ENCODE measurements at regions not wholly inside any gene's neighbourhood (a gene's known extent, or its start where the extent isn't known, plus 50 kb on each side); places are given as distances from the start of the nearest gene placed in this dataset.

DNA sequence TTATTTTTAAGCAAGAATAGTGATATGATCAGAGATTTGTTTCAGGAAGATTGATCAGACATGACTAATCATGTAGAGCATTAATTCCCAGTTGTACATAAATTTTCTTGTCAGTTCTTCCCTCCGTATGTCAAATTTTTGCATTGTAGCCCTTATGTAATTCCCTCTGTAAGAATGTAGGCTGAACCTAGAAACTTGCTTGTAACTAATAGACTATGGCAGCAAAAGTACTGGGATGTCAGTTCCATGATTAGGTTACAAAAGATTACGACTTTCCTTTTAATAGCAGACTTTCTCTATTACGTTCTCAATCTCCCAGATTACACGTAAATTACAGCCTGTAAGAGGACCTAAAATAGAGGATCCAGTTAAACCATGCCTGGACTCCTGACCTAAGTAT, 79.4 kb upstream of the EPHA7 start:
- TF ChIP-seq, protein P1, sequence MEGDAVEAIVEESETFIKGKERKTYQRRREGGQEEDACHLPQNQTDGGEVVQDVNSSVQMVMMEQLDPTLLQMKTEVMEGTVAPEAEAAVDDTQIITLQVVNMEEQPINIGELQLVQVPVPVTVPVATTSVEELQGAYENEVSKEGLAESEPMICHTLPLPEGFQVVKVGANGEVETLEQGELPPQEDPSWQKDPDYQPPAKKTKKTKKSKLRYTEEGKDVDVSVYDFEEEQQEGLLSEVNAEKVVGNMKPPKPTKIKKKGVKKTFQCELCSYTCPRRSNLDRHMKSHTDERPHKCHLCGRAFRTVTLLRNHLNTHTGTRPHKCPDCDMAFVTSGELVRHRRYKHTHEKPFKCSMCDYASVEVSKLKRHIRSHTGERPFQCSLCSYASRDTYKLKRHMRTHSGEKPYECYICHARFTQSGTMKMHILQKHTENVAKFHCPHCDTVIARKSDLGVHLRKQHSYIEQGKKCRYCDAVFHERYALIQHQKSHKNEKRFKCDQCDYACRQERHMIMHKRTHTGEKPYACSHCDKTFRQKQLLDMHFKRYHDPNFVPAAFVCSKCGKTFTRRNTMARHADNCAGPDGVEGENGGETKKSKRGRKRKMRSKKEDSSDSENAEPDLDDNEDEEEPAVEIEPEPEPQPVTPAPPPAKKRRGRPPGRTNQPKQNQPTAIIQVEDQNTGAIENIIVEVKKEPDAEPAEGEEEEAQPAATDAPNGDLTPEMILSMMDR (IDR thresholded peaks at IDR 0.05) = no peak
- no peak for TF ChIP-seq POLR2A (IDR thresholded peaks at IDR 0.05)

Data from right lobe of liver (tissue), 4 donors.